PC-9 (cell line): ENCODE measurements at regions not wholly inside any gene's neighbourhood (a gene's known extent, or its start where the extent isn't known, plus 50 kb on each side); places are given as distances from the start of the nearest gene placed in this dataset.

Experiments
- BruUV-seq: library from RNA; stranded (reverse); fragments of 400-500 nt; replicated peaks from 2 replicates; lab custom pipeline; 2021; lab: Mats Ljungman, UMichigan
- CTCF ChIA-PET: fragments of 300-600 bp; sonication (Branson Sonifier 250); formaldehyde crosslinking; loops from one replicate; lab custom pipeline; 2022; ENCODE audit warnings: antibody characterized with exemption; lab: Charles Lee
- POLR2A ChIA-PET: fragments of 300-600 bp; sonication (Branson Sonifier 250); formaldehyde crosslinking; loops from one replicate; lab custom pipeline; 2022; ENCODE audit warnings: antibody characterized with exemption; ENCODE audit not compliant: unreplicated experiment; lab: Charles Lee
- DNase-seq, 2 experiments: peaks; one replicate each; pipeline versions ENCODE4 v3.0.0 to v3.0.0-alpha.2; 2015 to 2022; ENCODE audit warnings: mixed read lengths in 1 of 2
- H2AFZ ChIP-seq: fragments of 200-600 bp; sonication (generic); 2 replicates; pipeline ENCODE4 v1.8.1; 2017; ENCODE audit warnings: antibody characterized with exemption
- H3F3A ChIP-seq: fragments of 200-600 bp; sonication (generic); 2 replicates; pipeline ENCODE4 v1.8.1; 2017; ENCODE audit warnings: antibody characterized with exemption, mild to moderate bottlenecking, low read depth; ENCODE audit not compliant: insufficient read depth
- H3K27ac ChIP-seq: fragments of 200-600 bp; sonication (generic); 2 replicates; pipeline ENCODE4 v1.6.1; 2016; ENCODE audit warnings: mixed run types
- H3K27me3 ChIP-seq: fragments of 200-600 bp; sonication (generic); 2 replicates; pipeline ENCODE4 v1.6.1; 2016; ENCODE audit warnings: low read depth, mixed run types; ENCODE audit not compliant: insufficient read depth
- H3K36me3 ChIP-seq: fragments of 200-600 bp; sonication (generic); 2 replicates; pipeline ENCODE4 v1.6.1; 2016; ENCODE audit warnings: low read depth, mixed run types
- H3K4me1 ChIP-seq: fragments of 200-600 bp; sonication (generic); replicated peaks from 2 replicates; pipeline ENCODE4 v1.6.1; 2016; ENCODE audit warnings: mixed run types; ENCODE audit not compliant: insufficient read depth
- H3K4me2 ChIP-seq: fragments of 200-600 bp; sonication (generic); 2 replicates; pipeline ENCODE4 v1.6.1; 2017; ENCODE audit warnings: mixed run types
- H3K4me3 ChIP-seq: fragments of 200-600 bp; sonication (generic); 2 replicates; pipeline ENCODE4 v1.6.1; 2016; ENCODE audit warnings: mixed run types
- H3K79me2 ChIP-seq: fragments of 200-600 bp; sonication (generic); 2 replicates; pipeline ENCODE4 v1.6.1; 2017; ENCODE audit warnings: low read depth, mixed run types
- H3K9me2 ChIP-seq: fragments of 200-600 bp; sonication (generic); 2 replicates; pipeline ENCODE4 v1.8.1; 2017; ENCODE audit warnings: mild to moderate bottlenecking; ENCODE audit not compliant: insufficient read depth
- H3K9me3 ChIP-seq: fragments of 200-600 bp; sonication (generic); 2 replicates; pipeline ENCODE4 v1.8.1; 2016; ENCODE audit warnings: low read depth; ENCODE audit not compliant: insufficient read depth
- H4K20me1 ChIP-seq: fragments of 200-600 bp; sonication (generic); 2 replicates; pipeline ENCODE4 v1.8.1; 2017; ENCODE audit not compliant: insufficient read depth
- EZH2 ChIP-seq: fragments of 200-600 bp; sonication (generic); IDR thresholded peaks from 2 replicates; pipeline ENCODE4 v1.8.0; 2017; ENCODE audit warnings: antibody characterized with exemption, low read depth
- intact Hi-C: fragments of 100-400 bp; cut with micrococcal nuclease; formaldehyde crosslinking; loops from one replicate; pipeline ENCODE4 v1.10.0; 2022; ENCODE audit not compliant: unreplicated experiment
- TF ChIP-seq, protein P1 (sequence below): fragments of 200-600 bp; sonication (generic); conservative IDR thresholded peaks from 2 replicates; pipeline ENCODE4 v1.6.1; 2017; ENCODE audit warnings: mixed run types, antibody characterized with exemption, mild to moderate bottlenecking, moderate library complexity

- Histone ChIP-seq H3K27me3 (peaks cover 3% of the 10 kb centered on the region; the same call in 1 of the 2 replicates), H4K20me1 (no peaks in the 10 kb centered on the region), H3K4me3 (no peak overlapping the region), H2AFZ (no peak overlapping the region), H3K4me2 (no peak overlapping the region), H3K27ac (no peak overlapping the region), H3F3A (no peaks in the 10 kb centered on the region), H3K36me3 (no peaks in the 10 kb centered on the region), H3K9me2 (no peaks in the 10 kb centered on the region), H3K4me1 (no peaks in the 10 kb centered on the region), H3K79me2 (no peaks in the 10 kb centered on the region), H3K9me3 (no peaks in the 10 kb centered on the region)
- CTCF ChIA-PET: no interaction called here
- intact Hi-C loops: no loop called here
- no peak for DNase-seq
- POLR2A ChIA-PET: no interaction called here
- no TSS peak for BruUV-seq
- TF ChIP-seq, protein P1, sequence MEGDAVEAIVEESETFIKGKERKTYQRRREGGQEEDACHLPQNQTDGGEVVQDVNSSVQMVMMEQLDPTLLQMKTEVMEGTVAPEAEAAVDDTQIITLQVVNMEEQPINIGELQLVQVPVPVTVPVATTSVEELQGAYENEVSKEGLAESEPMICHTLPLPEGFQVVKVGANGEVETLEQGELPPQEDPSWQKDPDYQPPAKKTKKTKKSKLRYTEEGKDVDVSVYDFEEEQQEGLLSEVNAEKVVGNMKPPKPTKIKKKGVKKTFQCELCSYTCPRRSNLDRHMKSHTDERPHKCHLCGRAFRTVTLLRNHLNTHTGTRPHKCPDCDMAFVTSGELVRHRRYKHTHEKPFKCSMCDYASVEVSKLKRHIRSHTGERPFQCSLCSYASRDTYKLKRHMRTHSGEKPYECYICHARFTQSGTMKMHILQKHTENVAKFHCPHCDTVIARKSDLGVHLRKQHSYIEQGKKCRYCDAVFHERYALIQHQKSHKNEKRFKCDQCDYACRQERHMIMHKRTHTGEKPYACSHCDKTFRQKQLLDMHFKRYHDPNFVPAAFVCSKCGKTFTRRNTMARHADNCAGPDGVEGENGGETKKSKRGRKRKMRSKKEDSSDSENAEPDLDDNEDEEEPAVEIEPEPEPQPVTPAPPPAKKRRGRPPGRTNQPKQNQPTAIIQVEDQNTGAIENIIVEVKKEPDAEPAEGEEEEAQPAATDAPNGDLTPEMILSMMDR: no peak
- TF ChIP-seq EZH2: no peak
Observed at GRCh38 chr20:17014756-17015366, 212.0 kb upstream of the PCSK2 start.

GRCh38 chr20:17017232-17017631 lies 209.6 kb upstream of the PCSK2 start:
- TF ChIP-seq EZH2: no peak
- TF ChIP-seq, protein P1: no peak
- no peaks in the 10 kb centered on the region for H3K9me3 ChIP-seq
- H3F3A ChIP-seq: no peaks in the 10 kb centered on the region
- H4K20me1 ChIP-seq: no peaks in the 10 kb centered on the region
- no peak overlapping the region for H3K4me3 ChIP-seq
- H3K27me3 ChIP-seq: no peaks in the 10 kb centered on the region
- H3K79me2 ChIP-seq: no peaks in the 10 kb centered on the region
- POLR2A ChIA-PET: no interaction called here
- CTCF ChIA-PET: no interaction called here
- no peaks in the 10 kb centered on the region for H3K9me2 ChIP-seq
- BruUV-seq: no TSS peak
- H2AFZ ChIP-seq: no peak overlapping the region
- H3K4me1 ChIP-seq: no peaks in the 10 kb centered on the region
- DNase-seq: no peak
- intact Hi-C loops: no loop called here
- no peak overlapping the region for H3K27ac ChIP-seq
- H3K36me3 ChIP-seq: no peaks in the 10 kb centered on the region
- H3K4me2 ChIP-seq: no peak overlapping the region

GRCh38 chr20:17021481-17021880 lies 205.4 kb upstream of the PCSK2 start:
- H3K79me2 ChIP-seq: no peaks in the 10 kb centered on the region
- no peaks in the 10 kb centered on the region for H3K4me1 ChIP-seq
- no TSS peak for BruUV-seq
- H3K9me3 ChIP-seq: no peaks in the 10 kb centered on the region
- ChIA-PET CTCF (no interaction called here), POLR2A (no interaction called here)
- no peak overlapping the region for H3K4me3 ChIP-seq
- H4K20me1 ChIP-seq: no peaks in the 10 kb centered on the region
- H3K4me2 ChIP-seq: no peak overlapping the region
- no peak overlapping the region for H2AFZ ChIP-seq
- intact Hi-C loops: no loop called here
- no peaks in the 10 kb centered on the region for H3F3A ChIP-seq
- H3K27ac ChIP-seq: no peak overlapping the region
- 0 out of 2 replicates have a peak, but pooled peaks cover 11% of the 10 kb centered on the region for H3K27me3 ChIP-seq
- no peaks in the 10 kb centered on the region for H3K36me3 ChIP-seq
- no peak for DNase-seq
- H3K9me2 ChIP-seq: no peaks in the 10 kb centered on the region
- TF ChIP-seq EZH2: no peak
- TF ChIP-seq, protein P1: no peak
